Head of caudate nucleus (tissue), 42 donors: ENCODE measurements at regions not wholly inside any gene's neighbourhood (a gene's known extent, or its start where the extent isn't known, plus 50 kb on each side); places are given as distances from the start of the nearest gene placed in this dataset.

Experiments
- DNase-seq, 42 donors: peaks; one replicate each; pipeline versions ENCODE4 v3.0.0 to v3.0.0-alpha.2; 2020 to 2021; ENCODE audit warnings: mixed read lengths in 7 of 42
- intact Hi-C: fragments of 100-400 bp; cut with DNase I; formaldehyde crosslinking; loops from one replicate; pipeline ENCODE4 v1.15.0; 2022

GRCh38 chr9:99387431-99387830 is 165.3 kb downstream of the SEC61B start:
- intact Hi-C loops, result no loop called here
- no peak for DNase-seq

GRCh38 chr9:99389087-99390033 is 167.3 kb downstream of the SEC61B start:
- intact Hi-C loops, result no loop called here
- peak in 1 of 42 donors; percentile 48 for DNase-seq

- no peak for DNase-seq
- intact Hi-C loops, result no loop called here
Observed at GRCh38 chr9:99391937-99392594, 170.0 kb downstream of the SEC61B start.

DNA sequence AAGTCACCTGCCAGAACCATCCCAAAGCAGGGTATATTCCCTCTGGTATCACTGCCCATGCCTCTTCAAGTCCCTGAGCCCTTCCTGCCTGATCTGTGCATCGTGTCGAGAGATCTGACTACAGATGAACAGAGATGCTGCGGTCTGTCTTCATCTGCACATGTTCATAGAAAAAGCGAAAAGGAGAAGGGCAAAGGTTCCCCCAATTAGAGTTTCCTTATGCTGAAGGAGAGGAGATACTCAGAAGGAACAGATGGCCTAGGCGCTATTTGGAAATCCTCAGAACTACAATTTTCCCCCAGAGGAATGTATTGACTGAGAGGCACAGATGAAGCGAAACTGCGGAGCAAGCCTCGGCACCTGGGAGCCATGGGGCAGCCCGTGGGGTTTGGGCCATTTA is 170.9 kb downstream of the SEC61B start:
- intact Hi-C loops, result no loop called here
- DNase-seq, result no peak

DNA sequence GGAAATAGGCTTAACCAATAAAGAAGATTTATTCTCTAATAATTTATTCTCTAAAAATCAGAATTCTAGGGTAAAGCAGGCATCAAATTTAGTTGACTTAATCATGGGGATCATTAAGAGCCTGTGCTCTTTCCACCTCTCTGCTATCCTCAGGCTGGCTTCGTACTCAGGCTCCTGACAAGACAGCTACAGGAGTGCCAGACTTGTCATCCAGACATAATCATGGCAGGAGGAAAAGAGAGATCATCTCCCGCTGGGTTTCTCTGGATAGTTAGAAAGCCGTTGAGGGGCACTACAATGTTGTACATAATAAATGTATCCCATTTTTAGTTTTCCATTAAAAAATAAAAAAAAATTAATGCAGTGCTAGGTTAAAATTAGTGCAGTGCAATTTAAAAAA is 171.9 kb downstream of the SEC61B start:
- no peak for DNase-seq
- intact Hi-C loops, result no loop called here

DNA sequence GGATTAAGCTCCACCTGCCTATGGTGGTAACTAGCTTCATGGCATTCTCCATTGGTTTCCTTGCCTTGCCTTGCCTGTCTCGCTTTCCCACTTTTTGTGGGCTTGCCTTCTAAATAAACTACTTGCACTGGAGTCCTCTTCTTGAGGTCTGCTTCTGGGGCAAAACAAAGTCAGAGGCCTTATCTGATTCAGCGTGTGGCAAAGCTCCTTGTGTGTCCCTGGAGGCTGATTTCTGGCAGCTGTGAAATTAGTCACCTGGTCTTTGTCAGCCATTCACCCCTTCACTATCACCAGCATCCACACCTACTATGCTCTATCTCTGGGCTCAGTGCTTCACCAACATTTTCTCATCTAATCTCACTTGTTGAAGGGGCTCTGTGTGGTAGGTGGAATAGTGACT is 176.2 kb downstream of the SEC61B start:
- DNase-seq, result no peak
- intact Hi-C loops, result no loop called here

- intact Hi-C loops, result no loop called here
- DNase-seq, result no peak
Observed at GRCh38 chr9:99399474-99399873, 177.4 kb downstream of the SEC61B start.

DNA sequence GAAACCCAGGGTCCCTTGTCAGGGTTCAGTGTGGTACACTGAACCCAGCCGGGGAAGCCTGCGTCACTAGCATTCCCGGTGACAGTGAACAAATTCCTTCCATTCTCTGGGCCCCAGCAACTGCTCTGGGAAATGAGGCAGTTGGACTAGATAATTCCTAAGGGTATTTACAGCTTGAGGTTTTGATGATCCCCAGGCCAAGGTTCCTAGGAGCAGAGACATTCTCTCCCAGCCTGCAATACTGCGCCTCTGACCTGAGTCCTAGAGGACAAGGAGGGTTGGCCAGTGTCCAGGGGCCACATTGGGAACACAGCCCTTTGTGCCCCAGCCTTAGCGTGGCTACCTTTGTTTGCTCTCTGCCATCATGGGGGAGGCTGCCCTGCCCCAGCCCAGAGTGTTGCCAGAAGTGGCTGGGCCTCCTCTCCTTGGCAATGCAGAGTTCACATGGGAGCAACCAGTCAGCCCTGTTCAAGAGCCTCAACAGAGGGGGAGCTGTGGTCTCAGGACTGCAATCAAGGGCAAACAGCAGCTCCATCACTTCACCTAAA is 178.2 kb downstream of the SEC61B start:
- peak in 1 of 42 donors; percentile 18 for DNase-seq
- intact Hi-C loops, result no loop called here

- intact Hi-C loops, result no loop called here
- DNase-seq, result no peak
Observed at GRCh38 chr9:99401680-99402504, 179.8 kb downstream of the SEC61B start.

- intact Hi-C loops, result no loop called here
- DNase-seq, result no peak
Observed at GRCh38 chr9:99403371-99403770, 181.3 kb downstream of the SEC61B start.

DNA sequence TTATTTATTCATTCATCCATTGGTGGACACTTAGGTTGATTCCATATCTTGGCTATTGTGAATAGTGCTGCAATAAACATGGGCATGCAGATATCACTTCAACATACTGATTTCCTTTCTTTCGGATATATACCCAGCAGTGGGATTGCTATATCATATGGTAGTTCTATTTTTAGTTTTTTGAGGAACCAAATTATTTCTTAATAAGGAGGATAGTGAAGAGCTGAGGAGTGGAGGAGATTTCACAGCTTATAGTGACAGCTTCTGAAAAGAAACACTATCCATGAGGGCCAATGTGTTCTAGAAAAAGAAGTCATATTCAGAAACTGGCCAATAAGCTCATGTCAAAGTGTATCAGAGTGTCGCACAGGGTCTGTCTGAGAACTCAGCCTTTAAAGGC is 183.3 kb downstream of the SEC61B start:
- no peak for DNase-seq
- intact Hi-C loops, result no loop called here

GRCh38 chr9:99406939-99407338 is 184.9 kb downstream of the SEC61B start:
- intact Hi-C loops, result no loop called here
- no peak for DNase-seq

DNA sequence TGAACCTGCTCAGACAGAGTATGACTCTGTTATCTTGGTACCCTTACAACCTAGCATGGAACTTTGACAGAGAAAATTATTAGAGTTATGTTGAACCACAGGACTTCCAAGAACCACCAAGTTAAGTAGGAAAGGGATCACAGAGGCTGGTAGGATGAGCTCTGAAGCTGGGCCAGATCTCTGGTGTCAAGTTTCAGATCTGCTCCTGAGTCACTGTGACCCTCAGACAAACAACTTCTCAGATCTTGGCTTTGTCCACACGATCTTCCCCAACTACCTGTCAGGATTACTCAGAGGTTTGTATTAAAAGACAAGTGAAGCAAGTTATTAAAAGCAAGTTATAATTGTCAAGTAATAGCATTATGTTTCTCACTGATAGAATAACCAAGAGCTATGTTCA is 189.0 kb downstream of the SEC61B start:
- no peak for DNase-seq
- intact Hi-C loops, result no loop called here

- intact Hi-C loops, result no loop called here
- DNase-seq, result no peak
Observed at GRCh38 chr9:99411479-99412115, 189.5 kb downstream of the SEC61B start.

GRCh38 chr9:99412606-99413005 is 190.5 kb downstream of the SEC61B start:
- DNase-seq, result no peak

DNA sequence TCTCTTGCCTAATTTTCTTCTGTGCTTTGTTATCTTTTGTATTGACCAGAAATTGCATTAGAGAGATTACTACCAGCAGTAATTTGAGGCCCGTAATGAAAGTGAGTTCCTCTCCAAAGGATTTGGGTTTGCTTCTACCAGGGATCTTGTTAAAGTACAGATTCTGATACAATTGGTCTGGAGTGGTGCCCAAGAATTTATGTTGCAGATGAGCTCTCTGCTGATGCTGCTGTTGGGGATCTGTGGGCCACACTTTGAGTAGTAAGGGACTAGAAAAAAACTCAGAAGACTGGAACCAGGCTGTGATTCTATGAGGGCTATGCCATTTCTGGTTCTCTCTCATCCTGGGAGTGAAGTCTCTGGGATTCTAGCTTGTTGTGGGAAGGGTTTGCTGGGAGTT is 192.2 kb downstream of the SEC61B start:
- intact Hi-C loops, result no loop called here

More at GRCh38 chr9:99412606-99413005, 190.5 kb downstream of the SEC61B start:
- intact Hi-C loops, result no loop called here

DNA sequence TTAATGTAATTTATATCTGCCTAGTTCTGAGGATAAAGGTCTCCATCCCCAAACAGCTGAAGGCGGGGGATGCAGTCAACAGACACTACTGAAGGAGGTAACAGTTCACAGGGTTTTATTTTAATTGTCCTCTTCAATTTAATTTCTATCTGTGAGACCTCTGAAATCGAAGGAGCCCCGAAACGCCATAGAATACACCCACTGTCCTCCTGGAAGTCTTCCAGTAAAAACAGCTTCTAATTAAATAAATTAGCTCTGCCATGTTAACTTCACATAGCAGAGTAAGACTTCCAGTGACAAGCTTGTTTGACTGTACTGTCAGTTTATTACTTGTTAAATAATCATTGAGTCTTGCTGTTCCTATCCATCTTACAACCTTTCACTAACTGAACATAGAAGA is 193.5 kb downstream of the SEC61B start:
- intact Hi-C loops, result no loop called here
- DNase-seq, result no peak

More for the DNA sequence above, 192.2 kb downstream of the SEC61B start:
- no peak for DNase-seq

- intact Hi-C loops, result no loop called here
- no peak for DNase-seq
Observed at GRCh38 chr9:99416007-99416406, 193.9 kb downstream of the SEC61B start.

DNA sequence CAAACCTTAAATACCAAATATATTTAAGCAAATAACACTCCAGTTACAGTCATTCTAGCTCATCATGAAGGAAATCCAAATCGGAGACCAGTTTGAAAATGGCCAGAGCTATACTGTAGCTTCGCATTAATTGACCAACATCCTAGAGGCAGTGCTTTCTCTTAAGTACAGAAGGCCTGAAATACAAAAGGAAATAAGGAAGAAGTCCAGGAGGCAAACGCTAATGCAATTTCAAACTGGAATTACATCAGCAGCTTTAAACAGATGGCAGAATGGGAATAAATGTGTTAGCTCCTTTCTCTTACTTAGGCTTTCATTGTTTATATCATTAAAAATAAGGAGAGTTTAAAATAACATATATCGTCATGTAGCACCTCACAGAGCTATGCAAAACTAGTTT is 197.0 kb downstream of the SEC61B start:
- intact Hi-C loops, result no loop called here

More for the DNA sequence above, 197.0 kb downstream of the SEC61B start:
- no peak for DNase-seq
